K562 (cell line): ENCODE measurements at regions not wholly inside any gene's neighbourhood (a gene's known extent, or its start where the extent isn't known, plus 50 kb on each side); places are given as distances from the start of the nearest gene placed in this dataset.

Source experiments
- ATAC-seq: fragments of 200-7000 bp; cut with Tn5 transposase; 3 replicates; pipeline ENCODE4 v1.9.1; 2020; ENCODE audit warnings: moderate library complexity
- BruUV-seq: library from RNA; stranded (reverse); fragments of 400-500 nt; replicated peaks from 2 replicates; lab custom pipeline; 2021; lab: Mats Ljungman, UMichigan
- CTCF ChIA-PET: fragments of 300-600 bp; formaldehyde crosslinking; extraction: SDS; loops from one replicate; lab custom pipeline; 2021; ENCODE audit warnings: low intra/inter-chr PET ratio; lab: Yijun Ruan, JAX
- POLR2A ChIA-PET: fragments of 300-600, 350-650 bp; sonication (Branson Sonifier 250); formaldehyde crosslinking; extraction: SDS; loops from one replicate; lab custom pipeline; 2021; ENCODE audit warnings: antibody characterized with exemption, inconsistent platforms; lab: Yijun Ruan, JAX
- DNase-seq, 4 experiments: peaks; one replicate each; pipeline versions ENCODE4 v3.0.0 to v3.0.0-alpha.2; 2011 to 2018; ENCODE audit warnings: low spot score in 3 of 4, mixed read lengths in 3 of 4; ENCODE audit errors: extremely low read depth in 1 of 4
- FAIRE-seq: peaks from 2 replicates; lab custom pipeline; 2011; peaks lifted over from hg19 to GRCh38; lab: Jason Lieb, UNC
- H2AFZ ChIP-seq: 2 replicates; pipeline ENCODE4 v1.6.0; 2011; ENCODE audit warnings: low read depth, low read length, control low read depth, inconsistent platforms
- H3K27ac ChIP-seq: fragments of 200-600 bp; 3 replicates; pipeline ENCODE4 v1.8.0; 2011; ENCODE audit warnings: low read depth, mild to moderate bottlenecking, control low read depth, inconsistent platforms, low read length, moderate library complexity, mixed read lengths; ENCODE audit errors: extremely low read depth
- H3K27me3 ChIP-seq, 2 experiments: fragments of 300-600 bp in 1 of 2; 2 replicates in 1 of 2; 3 replicates in 1 of 2; pipeline versions ENCODE4 v1.6.0 to v1.8.0; 2011; ENCODE audit warnings: inconsistent platforms in 2 of 2, low read length in 2 of 2, mild to moderate bottlenecking in 1 of 2, mixed read lengths in 1 of 2, moderate library complexity in 1 of 2; ENCODE audit not compliant: control insufficient read depth in 2 of 2, insufficient read depth in 2 of 2
- H3K36me3 ChIP-seq: fragments of 300-600 bp; 3 replicates; pipeline ENCODE4 v1.8.0; 2011; ENCODE audit warnings: mild to moderate bottlenecking, low read length, inconsistent platforms; ENCODE audit not compliant: control insufficient read depth, insufficient read depth
- H3K4me1 ChIP-seq, 2 experiments: fragments of 200-600 bp in 1 of 2; replicated peaks in 1 of 2; 2 replicates in 1 of 2; 3 replicates in 1 of 2; pipeline versions ENCODE4 v1.5.1 to v1.8.0; 2011; ENCODE audit warnings: inconsistent platforms in 2 of 2, low read length in 2 of 2, mild to moderate bottlenecking in 1 of 2, mixed read lengths in 1 of 2, moderate library complexity in 1 of 2; ENCODE audit not compliant: control insufficient read depth in 2 of 2, insufficient read depth in 2 of 2
- H3K4me2 ChIP-seq: 2 replicates; pipeline ENCODE4 v1.6.1; 2011; ENCODE audit warnings: low read length, control low read depth, inconsistent platforms, mixed read lengths; ENCODE audit not compliant: insufficient read depth
- H3K4me3 ChIP-seq: fragments of 200-600 bp; sonication (generic), shearing (Covaris generic); 2 replicates; pipeline ENCODE4 v1.5.1; 2016; ENCODE audit warnings: control low read depth, inconsistent platforms
- H3K79me2 ChIP-seq: fragments of 200-600 bp; 3 replicates; pipeline ENCODE4 v1.8.0; 2011; ENCODE audit warnings: low read length, inconsistent platforms; ENCODE audit not compliant: control insufficient read depth, insufficient read depth
- H3K9ac ChIP-seq, 2 experiments: 2 replicates each; pipeline versions ENCODE4 v1.6.0 to v1.6.1; 2011; ENCODE audit warnings: low read depth in 2 of 2, low read length in 2 of 2, control low read depth in 1 of 2, inconsistent platforms in 1 of 2, mild to moderate bottlenecking in 1 of 2, mixed read lengths in 1 of 2; ENCODE audit not compliant: insufficient read depth in 1 of 2
- H3K9me1 ChIP-seq: one replicate; pipeline ENCODE4 v1.6.0; 2011; ENCODE audit warnings: inconsistent platforms, mild to moderate bottlenecking, low read length, moderate library complexity; ENCODE audit not compliant: control insufficient read depth, insufficient read depth
- H3K9me3 ChIP-seq: replicated peaks from 2 replicates; pipeline ENCODE4 v1.5.1; 2011; ENCODE audit warnings: low read depth, low read length, inconsistent platforms; ENCODE audit not compliant: control insufficient read depth, insufficient read depth
- H4K20me1 ChIP-seq: replicated peaks from 2 replicates; pipeline ENCODE4 v1.6.1; 2011; ENCODE audit warnings: low read length, inconsistent platforms, mixed read lengths; ENCODE audit not compliant: control insufficient read depth, insufficient read depth
- BDP1 ChIP-seq: IDR thresholded peaks from 3 replicates; pipeline ENCODE4 v1.6.1; 2011; ENCODE audit not compliant: insufficient read length, insufficient read depth
- CAMTA2 ChIP-seq: fragments of 250-450 bp; sonication (Bioruptor Pico); conservative IDR thresholded peaks from 2 replicates; pipeline ENCODE4 v1.5.1; 2022
- CCNT2 ChIP-seq: IDR thresholded peaks from 2 replicates; pipeline ENCODE4 v1.6.1; 2011; ENCODE audit warnings: borderline replicate concordance, low read depth, mild to moderate bottlenecking, moderate library complexity, mixed read lengths, low read length; ENCODE audit not compliant: insufficient read length; ENCODE audit errors: extremely low read depth
- DPF2 ChIP-seq: fragments of 450-650 bp; IDR thresholded peaks from 2 replicates; pipeline ENCODE4 v1.6.1; 2016
- HDAC8 ChIP-seq: fragments of 450-650 bp; IDR thresholded peaks from 2 replicates; pipeline ENCODE4 v1.6.1; 2016; ENCODE audit warnings: mild to moderate bottlenecking, missing genetic modification characterization, moderate library complexity, missing compliant biosample characterization
- ILF3 ChIP-seq: fragments of 450-650 bp; IDR thresholded peaks from 2 replicates; pipeline ENCODE4 v1.6.1; 2018; ENCODE audit warnings: antibody characterized with exemption, mild to moderate bottlenecking, moderate library complexity, borderline replicate concordance
- NFRKB ChIP-seq: fragments of 450-650 bp; IDR thresholded peaks from 2 replicates; pipeline ENCODE4 v1.6.1; 2016; ENCODE audit warnings: low read depth
- NR2C2 ChIP-seq, 2 experiments: fragments of 200-800 bp in 1 of 2; sonication (Bioruptor generic) in 1 of 2; sonication (generic) in 1 of 2; formaldehyde crosslinking in 1 of 2; IDR thresholded peaks; 2 replicates each; pipeline versions ENCODE4 v1.6.1 to v1.8.0; 2016 to 2022; ENCODE audit warnings: mild to moderate bottlenecking in 1 of 2, missing compliant biosample characterization in 1 of 2, missing genetic modification characterization in 1 of 2, missing genetic modification reagents in 1 of 2
- POU5F1 ChIP-seq: fragments of 150-350 bp; IDR thresholded peaks from 2 replicates; pipeline ENCODE4 v1.6.1; 2014; ENCODE audit warnings: borderline replicate concordance, low read length, low read depth, mild to moderate bottlenecking; ENCODE audit not compliant: partially characterized antibody
- RB1 ChIP-seq: fragments of 450-650 bp; IDR thresholded peaks from 2 replicates; pipeline ENCODE4 v1.6.1; 2017; ENCODE audit warnings: low read depth, mild to moderate bottlenecking
- RBM22 ChIP-seq: fragments of 200-400 bp; formaldehyde crosslinking; IDR thresholded peaks from 2 replicates; pipeline ENCODE4 v1.6.1; 2018; ENCODE audit warnings: low read length, low read depth; ENCODE audit not compliant: poor library complexity, severe bottlenecking
- RBM34 ChIP-seq: fragments of 200-400 bp; formaldehyde crosslinking; IDR thresholded peaks from 2 replicates; pipeline ENCODE4 v1.6.1; 2018; ENCODE audit warnings: low read length, borderline replicate concordance; ENCODE audit not compliant: insufficient read depth
- SETDB1 ChIP-seq: IDR thresholded peaks from one replicate; pipeline ENCODE4 v1.6.1; 2012; ENCODE audit warnings: low read length, control low read depth, inconsistent platforms
- SMAD4 ChIP-seq: fragments of 250-450 bp; sonication (Bioruptor Pico); conservative IDR thresholded peaks from 2 replicates; pipeline ENCODE4 v1.8.0; 2021; ENCODE audit warnings: inconsistent platforms, mild to moderate bottlenecking, moderate library complexity
- TAF1 ChIP-seq: IDR thresholded peaks from 2 replicates; pipeline ENCODE4 v1.6.1; 2011; ENCODE audit warnings: mild to moderate bottlenecking, low read length, moderate library complexity; ENCODE audit not compliant: insufficient read depth, control insufficient read depth, severe bottlenecking; ENCODE audit errors: extremely low read depth
- ZBTB1 ChIP-seq: sonication (generic); formaldehyde crosslinking; IDR thresholded peaks from 2 replicates; pipeline ENCODE4 v1.8.1; 2023; ENCODE audit warnings: missing genetic modification reagents, low read depth, mild to moderate bottlenecking, borderline replicate concordance
- ZNF224 ChIP-seq: sonication (generic); formaldehyde crosslinking; IDR thresholded peaks from 2 replicates; pipeline ENCODE4 v1.8.0; 2022; ENCODE audit warnings: mild to moderate bottlenecking, missing genetic modification reagents
- ZNF780A ChIP-seq: fragments of 250-450 bp; sonication (Bioruptor Pico); IDR thresholded peaks from 2 replicates; pipeline ENCODE4 v1.5.0; 2021; ENCODE audit warnings: mild to moderate bottlenecking
- ZNF785 ChIP-seq: fragments of 250-450 bp; sonication (Bioruptor Pico); IDR thresholded peaks from 2 replicates; pipeline ENCODE4 v1.4.0; 2020; ENCODE audit warnings: mild to moderate bottlenecking
- ZZZ3 ChIP-seq: fragments of 450-650 bp; IDR thresholded peaks from 2 replicates; pipeline ENCODE4 v1.6.1; 2016; ENCODE audit warnings: antibody characterized with exemption, mild to moderate bottlenecking, moderate library complexity
- WGBS: fragments of 100-300 bp; shearing (Covaris generic); methylation state at CpG from one replicate; pipeline ENCODE4 v1.1.6; 2016; ENCODE audit warnings: low coverage, mixed read lengths; ENCODE audit not compliant: insufficient coverage; ENCODE audit errors: missing lambda C conversion rate; 5-methylcytosine and 5-hydroxymethylcytosine counted together
- in situ Hi-C: fragments of 300-500 bp; cut with MboI; formaldehyde crosslinking; loops from 4 replicates; pipeline ENCODE4 v1.15.0; 2018; ENCODE audit warnings: inconsistent platforms, mixed read lengths
- intact Hi-C: fragments of 100-400 bp; cut with micrococcal nuclease; formaldehyde crosslinking; loops from 2 replicates; pipeline ENCODE4 v1.14.2; 2022
- TF ChIP-seq, protein P1 (sequence below): fragments of 250-450 bp; sonication (Bioruptor Pico); IDR thresholded peaks from 2 replicates; pipeline ENCODE4 v1.8.0; 2021; ENCODE audit warnings: moderate library complexity, mild to moderate bottlenecking, inconsistent platforms

DNA sequence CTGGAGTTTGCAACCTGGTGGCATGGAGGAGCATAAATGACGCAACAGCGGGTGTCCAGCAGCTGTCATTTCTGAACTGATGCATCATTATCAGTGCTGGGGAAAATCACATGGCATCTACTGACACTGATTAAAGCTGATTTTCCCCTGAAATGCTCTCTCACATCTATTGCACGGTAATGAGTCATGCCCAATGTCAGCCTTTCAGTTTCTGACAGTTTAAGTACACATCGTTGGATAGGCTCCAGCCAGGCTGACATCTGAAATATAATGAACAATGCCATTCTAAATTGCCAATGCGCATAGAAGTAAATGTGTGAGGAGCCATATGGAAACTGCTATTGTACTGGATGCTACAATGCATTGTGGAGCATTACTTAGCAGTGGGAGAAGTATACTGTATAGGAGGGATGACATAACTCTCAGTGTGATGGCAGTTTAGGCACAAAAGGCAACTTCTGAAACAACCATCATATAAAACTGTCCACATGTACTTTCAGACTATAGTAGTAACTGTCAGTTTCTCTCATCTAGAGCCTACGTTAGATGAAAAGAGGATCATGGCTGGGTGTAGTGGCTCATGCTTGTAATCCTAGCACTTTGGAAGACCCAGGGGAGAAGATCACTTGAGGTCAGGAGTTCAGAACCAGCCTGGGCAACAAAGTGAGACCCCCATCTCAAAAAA lies 389.3 kb upstream of the DMAC1 start (continued):
- TF ChIP-seq RBM34: no peak
- TF ChIP-seq HDAC8: no peak
- no peak for TF ChIP-seq BDP1
- TF ChIP-seq CAMTA2 (CRISPR knock-in tag): no peak

DNA sequence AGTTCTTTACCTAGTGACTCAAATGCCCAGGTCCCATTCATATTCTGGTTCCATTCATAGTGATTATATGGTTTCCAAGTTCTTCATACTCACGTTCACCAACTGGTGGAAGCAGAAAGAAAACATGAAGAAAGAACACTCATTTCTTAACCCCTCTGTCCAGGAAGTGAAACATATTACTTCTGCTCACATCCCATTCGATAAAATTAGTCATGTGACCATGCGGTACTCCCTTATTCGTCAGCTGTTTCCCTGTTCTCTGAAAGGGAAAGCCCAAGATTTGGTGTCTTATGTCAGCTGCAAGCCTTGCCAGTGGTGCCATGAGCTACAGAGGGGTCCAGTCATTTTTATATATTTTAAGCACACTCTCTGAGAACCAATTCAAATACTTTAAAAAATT lies 387.0 kb upstream of the DMAC1 start:
- ChIA-PET CTCF (no interaction called here), POLR2A (no interaction called here)
- H3K4me3 ChIP-seq: no peak overlapping the region
- H3K4me2 ChIP-seq: no peak overlapping the region
- H3K9me3 ChIP-seq: no peaks in the 10 kb centered on the region
- H3K9me1 ChIP-seq: no peaks in the 10 kb centered on the region
- no peak overlapping the region for H3K9ac ChIP-seq
- no TSS peak for BruUV-seq
- no peaks in the 10 kb centered on the region for H3K4me1 ChIP-seq
- WGBS: 4% methylated on average over 4 of the region's 4 CpGs
- no peak for FAIRE-seq
- in situ Hi-C loops (no loop called here), intact Hi-C loops (no loop called here)
- no peaks in the 10 kb centered on the region for H4K20me1 ChIP-seq
- no peaks in the 10 kb centered on the region for H3K36me3 ChIP-seq
- peak in 2 of 4 experiments; percentile 4 for DNase-seq
- H2AFZ ChIP-seq: no peak overlapping the region
- no peaks in the 10 kb centered on the region for H3K27me3 ChIP-seq
- TF ChIP-seq, protein P1, sequence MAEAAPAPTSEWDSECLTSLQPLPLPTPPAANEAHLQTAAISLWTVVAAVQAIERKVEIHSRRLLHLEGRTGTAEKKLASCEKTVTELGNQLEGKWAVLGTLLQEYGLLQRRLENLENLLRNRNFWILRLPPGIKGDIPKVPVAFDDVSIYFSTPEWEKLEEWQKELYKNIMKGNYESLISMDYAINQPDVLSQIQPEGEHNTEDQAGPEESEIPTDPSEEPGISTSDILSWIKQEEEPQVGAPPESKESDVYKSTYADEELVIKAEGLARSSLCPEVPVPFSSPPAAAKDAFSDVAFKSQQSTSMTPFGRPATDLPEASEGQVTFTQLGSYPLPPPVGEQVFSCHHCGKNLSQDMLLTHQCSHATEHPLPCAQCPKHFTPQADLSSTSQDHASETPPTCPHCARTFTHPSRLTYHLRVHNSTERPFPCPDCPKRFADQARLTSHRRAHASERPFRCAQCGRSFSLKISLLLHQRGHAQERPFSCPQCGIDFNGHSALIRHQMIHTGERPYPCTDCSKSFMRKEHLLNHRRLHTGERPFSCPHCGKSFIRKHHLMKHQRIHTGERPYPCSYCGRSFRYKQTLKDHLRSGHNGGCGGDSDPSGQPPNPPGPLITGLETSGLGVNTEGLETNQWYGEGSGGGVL (CRISPR knock-in tag): no peak
- TF ChIP-seq SMAD4 (CRISPR knock-in tag) (no peak), ZNF780A (CRISPR knock-in tag) (no peak), DPF2 (no peak), ILF3 (no peak), ZNF785 (CRISPR knock-in tag) (no peak), NR2C2 (CRISPR knock-in tag; IDR thresholded peaks at IDR 0.05) (no peak), NR2C2 (tag; IDR thresholded peaks at IDR 0.05) (no peak), CCNT2 (no peak), RBM22 (no peak), ZBTB1 (CRISPR knock-in tag) (no peak), ZNF224 (no peak), SETDB1 (no peak), RB1 (no peak), POU5F1 (no peak), NFRKB (no peak), TAF1 (no peak), ZZZ3 (no peak)
- TF ChIP-seq, all 486 proteins: peak for 0
- Histone ChIP-seq H3K79me2 (no peaks in the 10 kb centered on the region), H3K27ac (no peak overlapping the region)
- no peak for ATAC-seq
